NCI-H146 treated with DMSO at 0.1 percent for 48 hours (cell line): ENCODE measurements at regions not wholly inside any gene's neighbourhood (a gene's known extent, or its start where the extent isn't known, plus 50 kb on each side); places are given as distances from the start of the nearest gene placed in this dataset.

Experiments
- DNase-seq: peaks from one replicate; lab custom pipeline; 2025; ENCODE audit not compliant: unreplicated experiment; lab: John Stamatoyannopoulos, UW

GRCh38 chr11:70833011-70833410 is 419.4 kb downstream of the SHANK2 start:
- DNase-seq: no peak

DNA sequence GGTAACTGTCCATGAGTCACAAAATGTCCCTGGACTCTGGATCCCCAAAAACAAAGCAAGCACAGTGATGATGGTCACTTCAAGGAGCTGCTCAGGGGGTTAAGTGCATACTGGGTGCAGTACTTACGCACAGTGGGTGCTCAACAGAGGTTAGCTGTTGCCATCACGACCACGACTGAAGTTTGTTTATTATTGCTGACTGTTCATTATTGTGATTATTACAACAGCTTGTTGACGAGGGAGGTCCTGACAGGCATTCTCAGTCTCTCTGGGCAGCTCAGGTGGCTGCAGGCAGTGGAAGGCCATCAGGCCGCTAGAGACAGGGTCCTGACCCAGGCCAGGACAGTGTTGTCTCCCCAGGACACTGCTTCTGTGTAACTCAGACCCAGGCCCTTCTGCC is 418.8 kb downstream of the SHANK2 start:
- DNase-seq: no peak

DNA sequence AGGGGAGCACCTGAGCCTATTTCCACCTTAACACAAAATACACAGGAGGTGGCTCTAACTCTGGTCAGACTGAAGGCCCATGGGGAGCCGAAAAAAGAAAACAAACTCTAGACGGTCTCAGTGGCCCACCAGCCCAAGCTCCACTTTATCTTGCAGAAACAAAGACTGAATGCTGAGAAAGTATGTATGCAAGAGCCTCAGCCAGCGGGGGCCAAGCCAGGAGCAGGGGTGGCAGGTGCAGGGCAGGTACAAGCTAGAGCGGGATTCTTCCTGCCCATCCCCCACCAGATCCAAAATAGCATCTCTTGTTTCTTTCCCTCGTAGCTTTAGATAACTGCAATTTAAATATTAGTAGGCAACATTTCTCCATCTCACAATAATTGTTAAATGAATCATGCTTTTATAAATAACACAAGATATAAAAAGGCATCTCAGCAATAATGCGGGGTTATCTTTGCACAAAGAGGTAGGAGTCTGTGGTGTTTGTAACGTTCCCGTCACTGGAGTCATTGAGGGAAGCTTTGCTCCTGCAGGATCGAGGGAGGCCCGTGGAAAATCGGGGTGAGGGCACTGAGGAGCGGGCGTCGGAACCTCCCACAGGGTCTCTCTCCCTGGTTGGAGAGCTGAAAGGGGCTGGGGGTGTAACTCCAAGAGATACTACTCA is 418.0 kb downstream of the SHANK2 start:
- DNase-seq: peak; percentile 61

- DNase-seq: no peak
Measured at GRCh38 chr11:70834984-70835560, 417.3 kb downstream of the SHANK2 start.

GRCh38 chr11:70836071-70836470 is 416.3 kb downstream of the SHANK2 start:
- DNase-seq: no peak

DNA sequence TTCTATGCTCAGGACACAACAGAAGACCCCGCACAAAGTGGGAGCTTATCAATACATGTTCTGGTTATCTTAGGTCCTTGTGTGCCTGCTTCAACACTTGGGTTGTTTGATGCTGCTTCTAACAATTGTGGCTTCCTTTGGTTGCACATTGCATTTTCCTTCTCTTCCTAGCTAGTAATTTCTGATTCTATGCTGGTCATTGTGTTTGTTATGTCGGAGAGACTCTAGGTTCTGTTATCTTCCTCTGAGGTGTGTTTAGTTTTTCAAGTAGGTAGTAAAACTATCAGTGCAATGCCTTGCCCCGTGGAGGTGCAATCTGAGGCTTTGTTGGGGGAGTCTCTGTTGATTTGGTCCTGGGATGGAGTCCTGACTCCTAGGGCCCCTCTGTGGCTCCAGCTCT is 414.2 kb downstream of the SHANK2 start:
- DNase-seq: no peak

- DNase-seq: no peak
Measured at GRCh38 chr11:70839851-70840250, 412.5 kb downstream of the SHANK2 start.

DNA sequence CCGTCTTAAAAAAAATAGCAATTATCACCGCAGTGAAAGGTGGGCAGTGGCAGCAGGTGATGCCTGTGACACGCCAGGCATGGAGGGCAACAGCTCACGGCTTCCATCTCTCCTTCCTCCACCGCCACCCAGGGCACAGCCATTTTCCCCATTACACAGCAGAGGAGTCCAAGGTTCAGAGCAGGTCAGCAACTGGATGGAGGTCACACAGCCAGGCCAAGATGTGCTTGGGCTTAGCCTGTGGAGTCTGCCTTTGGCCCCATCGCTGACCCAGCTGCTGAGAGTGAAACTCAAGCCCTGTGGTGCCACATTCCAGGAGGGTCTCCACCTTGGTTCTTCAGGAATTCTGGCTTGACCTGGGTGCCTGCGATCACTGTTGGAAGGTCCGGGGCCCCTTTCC is 411.1 kb downstream of the SHANK2 start:
- no peak for DNase-seq

DNA sequence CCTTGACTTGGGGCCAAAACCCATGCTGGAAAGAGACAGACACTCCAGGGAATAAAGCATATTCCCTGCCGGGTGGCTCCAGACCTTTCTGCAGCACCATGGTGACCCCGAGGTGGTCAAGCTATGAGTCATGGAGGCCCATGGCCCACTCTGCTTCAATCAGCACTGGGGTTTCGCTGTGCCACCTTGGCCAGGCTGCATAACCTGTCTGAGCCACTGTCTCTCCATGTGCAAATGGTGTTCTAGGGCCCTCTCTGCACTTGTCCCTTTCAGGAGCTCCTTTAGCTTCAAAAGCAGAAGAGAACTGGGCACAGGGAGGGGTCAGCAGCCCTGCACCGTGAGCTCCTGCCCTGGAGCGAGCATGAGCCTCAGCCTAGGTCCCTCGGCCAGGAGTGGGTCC is 410.1 kb downstream of the SHANK2 start:
- no peak for DNase-seq

GRCh38 chr11:70842701-70843100 is 409.7 kb downstream of the SHANK2 start:
- no peak for DNase-seq

- no peak for DNase-seq
Measured at GRCh38 chr11:70843906-70844305, 408.5 kb downstream of the SHANK2 start.

- DNase-seq: no peak
Measured at GRCh38 chr11:70844387-70844786, 408.0 kb downstream of the SHANK2 start.

DNA sequence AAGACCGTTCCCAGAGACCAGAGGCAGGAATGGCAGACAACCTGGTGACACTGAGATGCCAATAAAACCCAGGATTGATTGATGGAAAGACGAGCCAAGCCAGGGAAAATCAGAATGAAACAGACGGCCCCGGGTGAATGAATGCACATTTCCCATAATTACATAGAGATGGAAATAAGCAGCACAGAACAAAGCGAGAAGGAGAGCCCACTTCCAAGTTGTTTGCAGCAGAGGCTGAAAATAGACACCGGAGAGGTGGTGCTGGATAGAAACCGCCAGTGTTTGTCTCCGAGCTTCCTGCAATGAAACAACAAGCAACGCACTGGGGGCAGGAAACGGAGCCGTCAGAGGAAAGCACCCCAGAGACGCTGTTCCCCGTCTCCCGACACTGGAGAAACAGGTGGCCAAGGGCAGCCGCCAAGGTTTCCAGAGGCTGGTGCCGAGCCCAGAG is 406.8 kb downstream of the SHANK2 start:
- DNase-seq: no peak

DNA sequence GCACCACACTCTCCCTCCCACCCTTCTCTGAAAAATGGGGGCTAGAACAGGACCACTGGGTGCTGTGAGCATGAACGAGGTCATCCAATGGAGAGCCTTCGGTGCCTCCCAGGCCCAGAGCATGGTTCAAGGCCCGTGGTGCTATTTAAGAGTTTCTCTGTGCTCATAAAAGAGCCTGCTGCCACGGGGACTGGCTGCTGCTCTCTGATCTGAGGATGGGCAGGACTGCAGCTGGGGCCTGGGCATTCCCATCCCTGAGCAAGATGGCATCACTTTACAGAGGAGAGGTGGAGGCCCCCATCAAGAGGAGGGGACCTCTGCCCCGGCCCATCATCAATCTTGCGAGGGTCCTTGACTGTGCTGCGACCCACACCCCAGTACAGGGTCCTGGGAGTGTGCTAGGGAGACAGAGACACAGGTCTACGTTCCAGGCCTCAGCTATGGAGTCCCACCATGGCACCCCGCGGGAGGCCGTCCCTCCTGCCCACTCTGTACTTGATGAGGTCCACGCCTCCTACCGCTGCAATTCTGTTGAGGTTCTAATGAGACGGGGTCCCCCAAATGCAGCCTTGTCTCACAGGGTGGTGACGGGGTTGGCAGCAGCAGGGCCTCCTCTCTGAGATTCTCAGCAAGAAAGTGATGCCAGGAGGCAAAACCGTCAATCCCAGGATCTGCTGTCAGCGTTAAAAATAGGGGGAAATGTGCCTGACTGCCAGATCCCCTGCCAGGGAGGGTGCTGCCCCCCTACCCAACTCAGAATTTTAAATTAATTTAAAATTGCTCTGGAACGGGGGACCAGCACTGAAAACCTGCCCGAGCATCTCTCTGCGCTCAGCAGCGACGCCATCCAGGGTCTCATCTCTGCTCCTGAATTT is 405.4 kb downstream of the SHANK2 start:
- no peak for DNase-seq

DNA sequence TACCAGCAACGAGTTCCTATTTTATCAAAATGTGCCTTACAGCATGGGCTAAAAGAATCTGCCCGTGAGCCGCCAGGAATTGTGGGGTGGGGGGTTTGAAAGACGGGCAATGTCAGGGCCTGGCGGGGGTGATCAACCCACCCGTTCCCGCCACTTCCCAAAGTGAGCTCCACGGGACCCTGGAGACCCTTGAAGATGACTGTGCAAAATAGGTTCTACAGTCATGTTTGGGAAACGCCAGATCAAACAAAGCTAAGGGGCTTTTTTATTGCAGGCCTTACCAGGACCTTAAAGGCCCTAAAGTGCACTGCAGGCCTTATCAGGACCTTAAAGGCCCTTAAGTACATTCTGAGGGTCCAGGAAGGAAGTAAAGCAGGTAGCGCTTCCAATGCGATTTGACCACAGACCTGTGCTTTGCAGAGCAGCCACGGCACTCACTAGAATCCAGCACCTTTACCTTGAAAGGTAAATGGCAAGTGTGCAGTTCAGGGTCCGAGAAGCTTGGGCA is 404.1 kb downstream of the SHANK2 start:
- DNase-seq: no peak

- DNase-seq: no peak
Measured at GRCh38 chr11:70849031-70849430, 403.3 kb downstream of the SHANK2 start.

DNA sequence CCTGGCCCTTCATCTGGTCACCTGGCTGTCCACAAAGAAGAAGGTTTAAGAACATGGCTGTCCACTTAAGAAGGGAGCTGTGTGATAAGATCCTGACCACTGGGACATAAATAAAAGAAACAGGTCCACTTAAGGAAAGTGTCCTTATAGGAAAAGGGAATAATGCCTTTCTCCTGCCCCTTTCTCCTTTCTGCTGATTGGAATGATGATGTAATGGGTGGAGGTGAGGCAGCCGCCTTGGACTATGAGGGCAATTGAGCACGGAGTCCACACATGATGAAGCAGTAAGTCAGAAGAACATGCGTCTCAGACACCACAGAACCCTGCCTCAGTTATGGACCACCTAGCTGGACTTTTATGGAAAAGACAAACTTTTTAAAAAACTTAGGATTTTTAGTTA is 401.1 kb downstream of the SHANK2 start:
- DNase-seq: no peak

- DNase-seq: no peak
Measured at GRCh38 chr11:70851907-70852306, 400.5 kb downstream of the SHANK2 start.

DNA sequence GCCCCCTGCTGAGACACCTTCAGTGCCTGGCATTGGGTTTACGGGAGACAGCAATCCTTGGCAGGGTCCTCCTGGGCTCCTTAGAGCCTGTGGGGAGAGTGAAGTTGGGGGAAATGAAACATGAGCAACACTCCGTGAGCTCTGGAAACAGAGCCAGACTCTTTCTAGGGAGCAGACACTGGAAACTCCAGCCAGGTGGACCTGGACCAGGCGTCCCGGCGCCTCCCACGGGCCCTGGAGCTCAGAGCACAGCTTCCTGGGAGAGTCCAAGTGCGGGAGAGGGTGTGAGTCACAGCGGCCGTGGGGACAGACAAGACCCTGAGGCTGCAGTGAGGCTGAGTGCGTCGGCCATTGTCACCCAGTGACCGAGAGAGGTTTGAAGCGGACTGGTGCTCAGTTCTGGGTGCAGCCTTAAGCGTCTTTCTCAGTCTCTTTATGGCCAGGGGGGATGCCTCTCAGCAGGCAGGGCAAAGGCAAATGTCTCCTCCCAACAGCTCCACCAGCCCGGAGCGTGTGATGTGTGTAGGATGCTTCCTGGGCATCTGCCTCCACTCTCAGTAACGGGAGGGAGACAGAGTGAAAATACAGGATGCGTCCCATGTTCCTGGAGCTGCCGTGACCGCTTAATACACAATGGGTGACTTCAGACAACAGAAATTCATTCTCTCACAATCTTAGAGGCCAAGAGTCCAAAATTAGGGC is 399.2 kb downstream of the SHANK2 start:
- DNase-seq: no peak

GRCh38 chr11:70853770-70854108 is 398.6 kb downstream of the SHANK2 start:
- no peak for DNase-seq

DNA sequence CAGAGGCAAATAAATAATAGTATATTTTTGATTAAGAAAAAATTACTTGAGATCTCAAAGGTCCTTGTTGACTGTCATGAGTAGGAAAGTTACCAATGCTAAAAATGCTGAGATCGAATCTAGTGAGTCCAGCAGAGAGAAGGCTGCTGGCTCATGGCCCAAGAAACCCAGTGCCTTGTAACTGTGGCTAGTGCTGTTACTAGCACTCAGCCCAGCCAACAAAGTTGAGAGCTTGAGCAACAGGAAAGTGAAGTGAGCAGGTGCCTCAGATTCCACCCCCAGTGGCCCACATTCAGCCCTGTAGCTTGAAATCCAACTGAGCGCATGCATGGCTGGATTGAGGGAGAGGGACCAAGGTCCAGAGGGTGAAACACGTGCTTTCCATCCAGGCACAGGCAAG is 398.2 kb downstream of the SHANK2 start:
- DNase-seq: no peak
